Spleen (tissue), 7 donors: ENCODE measurements at regions not wholly inside any gene's neighbourhood (a gene's known extent, or its start where the extent isn't known, plus 50 kb on each side); places are given as distances from the start of the nearest gene placed in this dataset.

Experiments
- POLR2AphosphoS5 ChIP-seq, 3 donors: sonication (generic); formaldehyde crosslinking; IDR thresholded peaks; one replicate each; pipeline ENCODE4 v1.5.1; 2017; ENCODE audit warnings: antibody characterized with exemption in 3 of 3
- TF ChIP-seq, protein P1 (sequence below), 11 experiments: fragments of 200-600 bp in 7 of 11; fragments of 450-650 bp in 4 of 11; sonication (generic) in 4 of 11; IDR thresholded peaks in 8 of 11; conservative IDR thresholded peaks in 3 of 11; 1 replicate in 7 of 11; 2 replicates in 4 of 11; pipeline versions ENCODE4 v1.4.0 to v1.8.0; 2016 to 2021; ENCODE audit warnings: antibody characterized with exemption in 11 of 11, inconsistent platforms in 4 of 11, mild to moderate bottlenecking in 1 of 11
- donor health status: DM: no; HTN: no; CAD: no; lungs with moderate emphysema.
- donor health status: DM: no; HTN: no; CAD: no.
- donor health status: DM: no; HTN: no; CAD: no.

- TF ChIP-seq, protein P1, sequence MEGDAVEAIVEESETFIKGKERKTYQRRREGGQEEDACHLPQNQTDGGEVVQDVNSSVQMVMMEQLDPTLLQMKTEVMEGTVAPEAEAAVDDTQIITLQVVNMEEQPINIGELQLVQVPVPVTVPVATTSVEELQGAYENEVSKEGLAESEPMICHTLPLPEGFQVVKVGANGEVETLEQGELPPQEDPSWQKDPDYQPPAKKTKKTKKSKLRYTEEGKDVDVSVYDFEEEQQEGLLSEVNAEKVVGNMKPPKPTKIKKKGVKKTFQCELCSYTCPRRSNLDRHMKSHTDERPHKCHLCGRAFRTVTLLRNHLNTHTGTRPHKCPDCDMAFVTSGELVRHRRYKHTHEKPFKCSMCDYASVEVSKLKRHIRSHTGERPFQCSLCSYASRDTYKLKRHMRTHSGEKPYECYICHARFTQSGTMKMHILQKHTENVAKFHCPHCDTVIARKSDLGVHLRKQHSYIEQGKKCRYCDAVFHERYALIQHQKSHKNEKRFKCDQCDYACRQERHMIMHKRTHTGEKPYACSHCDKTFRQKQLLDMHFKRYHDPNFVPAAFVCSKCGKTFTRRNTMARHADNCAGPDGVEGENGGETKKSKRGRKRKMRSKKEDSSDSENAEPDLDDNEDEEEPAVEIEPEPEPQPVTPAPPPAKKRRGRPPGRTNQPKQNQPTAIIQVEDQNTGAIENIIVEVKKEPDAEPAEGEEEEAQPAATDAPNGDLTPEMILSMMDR (IDR thresholded peaks at IDR 0.05 in 8 of 11, conservative IDR thresholded peaks at IDR 0.05 in 3 of 11), result no peak
- TF ChIP-seq POLR2AphosphoS5 (IDR thresholded peaks at IDR 0.05), result no peak
Observed at GRCh38 chr2:5076599-5076998, 615.6 kb upstream of the SOX11 start.
